ENCODE measurements at regions not wholly inside any gene's neighbourhood (a gene's known extent, or its start where the extent isn't known, plus 50 kb on each side); places are given as distances from the start of the nearest gene placed in this dataset.

DNA sequence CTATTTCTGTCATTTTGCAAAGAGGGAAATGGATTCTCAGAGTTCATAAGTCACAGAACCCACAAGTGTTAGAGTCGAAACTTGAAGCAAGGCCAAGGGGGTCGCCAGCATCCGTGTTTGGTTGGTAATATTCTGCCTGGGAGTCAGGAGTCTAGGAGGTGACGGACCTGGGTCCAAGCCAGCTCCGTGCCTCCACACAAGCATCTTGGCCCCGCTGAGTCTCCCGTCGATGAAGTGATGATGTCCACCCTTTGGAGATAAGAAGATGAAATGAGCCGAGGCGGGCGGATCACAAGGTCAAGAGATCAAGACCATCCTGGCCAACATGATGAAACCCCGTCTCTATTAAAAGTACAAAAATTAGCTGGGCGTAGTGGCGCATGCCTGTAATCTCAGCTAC lies 53.2 kb upstream of the TNRC6C start:
- Histone ChIP-seq H2AK5ac (ENCODE audit: low read depth, low read length) (no peak overlapping the region), H3K18ac (ENCODE audit: low read length) (no peak overlapping the region), H3K4me3 (ENCODE audit: low read length in 2 of 2) (no peak overlapping the region), H2BK15ac (ENCODE audit: low read length) (no peak overlapping the region), H3K4ac (ENCODE audit: low read length) (no peak overlapping the region), H2BK12ac (ENCODE audit: low read length) (no peak overlapping the region), H3K27ac (replicated peaks; ENCODE audit: low read length) (no peak overlapping the region), H3K23ac (ENCODE audit: low read depth, low read length, poor library complexity) (no peak overlapping the region), H3K4me2 (ENCODE audit: insufficient read depth, low read length, poor library complexity, severe bottlenecking) (no peak overlapping the region), H3K36me3 (replicated peaks in 1 of 2; ENCODE audit: control insufficient read depth in 2 of 2, insufficient read depth in 2 of 2, low read length in 2 of 2) (no peaks in the 10 kb centered on the region), H3K4me1 (ENCODE audit: control insufficient read depth in 2 of 2, insufficient read depth in 1 of 2, low read depth in 1 of 2, low read length in 2 of 2) (peaks cover 0 to 1% of the 10 kb centered on the region in 2 donors), H3K79me1 (ENCODE audit: low read depth, low read length) (peaks cover 2% of the 10 kb centered on the region), H3K14ac (ENCODE audit: low read length) (no peak overlapping the region), H4K91ac (ENCODE audit: low read depth, low read length, poor library complexity) (no peak overlapping the region), H4K8ac (ENCODE audit: low read depth, low read length) (no peak overlapping the region), H3K27me3 (ENCODE audit: control insufficient read depth in 3 of 3, insufficient read depth in 3 of 3, low read depth in 1 of 3, low read length in 3 of 3) (peaks cover 0 to 10% (median 0%) of the 10 kb centered on the region in 3 experiments), H3K9me3 (replicated peaks in 1 of 2; ENCODE audit: control insufficient read depth in 2 of 2, insufficient read depth in 1 of 2, low read depth in 1 of 2, low read length in 2 of 2) (no peaks in the 10 kb centered on the region), H2BK120ac (ENCODE audit: low read depth, low read length) (no peak overlapping the region), H2AFZ (ENCODE audit: low read length) (no peak overlapping the region), H2BK5ac (ENCODE audit: low read length) (no peak overlapping the region), H3K9ac (ENCODE audit: low read depth, low read length, poor library complexity) (no peak overlapping the region)
- WGBS, 2 donors (ENCODE audit: extremely low coverage in 2 of 2, insufficient read length in 2 of 2, insufficient replicate concordance in 1 of 2): no CpG with 5 or more reads among the region's 14 CpGs
- DNase-seq (ENCODE audit: low spot score): no peak

DNA sequence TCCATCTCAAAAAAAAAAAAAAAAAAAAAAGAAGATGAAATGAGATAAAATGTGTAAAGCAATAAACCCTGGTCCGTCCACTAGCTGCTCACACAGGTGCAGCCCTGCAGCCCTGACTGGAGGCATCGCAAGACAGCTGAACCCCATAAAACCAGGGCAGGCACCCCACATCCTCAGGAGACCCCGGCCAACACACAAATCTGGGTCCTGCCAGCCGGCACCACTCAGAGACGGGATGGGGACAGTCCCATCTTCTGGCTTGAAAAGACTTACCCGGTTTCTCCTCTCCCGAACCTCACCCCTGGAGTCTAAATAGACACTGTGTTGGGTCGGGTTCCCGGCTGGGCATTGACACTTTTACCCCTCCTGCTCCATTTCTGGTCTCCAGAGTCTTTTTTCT lies 52.7 kb upstream of the TNRC6C start:
- no peak overlapping the region for H3K4me2 ChIP-seq (ENCODE audit: insufficient read depth, low read length, poor library complexity, severe bottlenecking)
- DNase-seq (ENCODE audit: low spot score): no peak
- no peak overlapping the region for H3K23ac ChIP-seq (ENCODE audit: low read depth, low read length, poor library complexity)
- H2AFZ ChIP-seq (ENCODE audit: low read length): no peak overlapping the region
- WGBS, 2 donors (ENCODE audit: extremely low coverage in 2 of 2, insufficient read length in 2 of 2, insufficient replicate concordance in 1 of 2): no CpG with 5 or more reads among the region's 9 CpGs
- no peak overlapping the region for H2BK120ac ChIP-seq (ENCODE audit: low read depth, low read length)
- H3K9me3 ChIP-seq (replicated peaks in 1 of 2; ENCODE audit: control insufficient read depth in 2 of 2, insufficient read depth in 1 of 2, low read depth in 1 of 2, low read length in 2 of 2): no peaks in the 10 kb centered on the region
- no peak overlapping the region for H3K14ac ChIP-seq (ENCODE audit: low read length)
- H3K27me3 ChIP-seq (ENCODE audit: control insufficient read depth in 3 of 3, insufficient read depth in 3 of 3, low read depth in 1 of 3, low read length in 3 of 3): peaks cover 0 to 10% (median 0%) of the 10 kb centered on the region in 3 experiments
- no peak overlapping the region for H3K4me3 ChIP-seq (ENCODE audit: low read length in 2 of 2)
- H3K36me3 ChIP-seq (replicated peaks in 1 of 2; ENCODE audit: control insufficient read depth in 2 of 2, insufficient read depth in 2 of 2, low read length in 2 of 2): no peaks in the 10 kb centered on the region
- no peak overlapping the region for H4K91ac ChIP-seq (ENCODE audit: low read depth, low read length, poor library complexity)
- H3K4ac ChIP-seq (ENCODE audit: low read length): no peak overlapping the region
- H3K9ac ChIP-seq (ENCODE audit: low read depth, low read length, poor library complexity): no peak overlapping the region
- peaks cover 2% of the 10 kb centered on the region for H3K79me1 ChIP-seq (ENCODE audit: low read depth, low read length)
- H4K8ac ChIP-seq (ENCODE audit: low read depth, low read length): no peak overlapping the region
- no peak overlapping the region for H2BK12ac ChIP-seq (ENCODE audit: low read length)
- no peak overlapping the region for H3K18ac ChIP-seq (ENCODE audit: low read length)
- H3K4me1 ChIP-seq (ENCODE audit: control insufficient read depth in 2 of 2, insufficient read depth in 1 of 2, low read depth in 1 of 2, low read length in 2 of 2): peaks cover 0 to 1% of the 10 kb centered on the region in 2 donors
- no peak overlapping the region for H3K27ac ChIP-seq (replicated peaks; ENCODE audit: low read length)
- no peak overlapping the region for H2BK5ac ChIP-seq (ENCODE audit: low read length)
- no peak overlapping the region for H2BK15ac ChIP-seq (ENCODE audit: low read length)
- H2AK5ac ChIP-seq (ENCODE audit: low read depth, low read length): no peak overlapping the region

DNA sequence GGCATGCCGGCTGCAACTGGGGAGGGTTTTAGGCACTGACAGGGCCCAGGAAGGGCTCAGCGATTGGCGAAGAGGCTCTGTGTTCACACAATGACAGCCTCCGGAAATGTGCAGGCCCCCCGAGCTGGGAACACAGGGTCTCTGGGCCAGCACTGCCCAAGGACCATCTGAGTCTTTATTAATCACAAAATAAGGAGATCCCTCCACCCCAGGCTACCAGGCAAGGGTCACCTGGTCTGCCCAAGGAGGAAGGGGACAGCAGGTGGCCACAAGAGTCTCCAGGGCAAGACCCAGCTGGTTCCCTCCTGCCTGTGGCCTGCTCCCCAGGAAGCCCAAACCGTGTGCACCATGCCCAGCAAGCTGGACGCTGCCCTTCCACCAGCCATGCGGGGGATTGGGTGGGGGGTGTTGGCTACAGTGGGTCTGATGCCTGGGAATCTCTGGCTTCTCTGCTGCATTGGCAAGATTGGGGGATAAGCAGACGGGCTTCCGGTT lies 52.1 kb upstream of the TNRC6C start:
- WGBS, 2 donors (ENCODE audit: extremely low coverage in 2 of 2, insufficient read length in 2 of 2, insufficient replicate concordance in 1 of 2): no CpG with 5 or more reads among the region's 10 CpGs

DNA sequence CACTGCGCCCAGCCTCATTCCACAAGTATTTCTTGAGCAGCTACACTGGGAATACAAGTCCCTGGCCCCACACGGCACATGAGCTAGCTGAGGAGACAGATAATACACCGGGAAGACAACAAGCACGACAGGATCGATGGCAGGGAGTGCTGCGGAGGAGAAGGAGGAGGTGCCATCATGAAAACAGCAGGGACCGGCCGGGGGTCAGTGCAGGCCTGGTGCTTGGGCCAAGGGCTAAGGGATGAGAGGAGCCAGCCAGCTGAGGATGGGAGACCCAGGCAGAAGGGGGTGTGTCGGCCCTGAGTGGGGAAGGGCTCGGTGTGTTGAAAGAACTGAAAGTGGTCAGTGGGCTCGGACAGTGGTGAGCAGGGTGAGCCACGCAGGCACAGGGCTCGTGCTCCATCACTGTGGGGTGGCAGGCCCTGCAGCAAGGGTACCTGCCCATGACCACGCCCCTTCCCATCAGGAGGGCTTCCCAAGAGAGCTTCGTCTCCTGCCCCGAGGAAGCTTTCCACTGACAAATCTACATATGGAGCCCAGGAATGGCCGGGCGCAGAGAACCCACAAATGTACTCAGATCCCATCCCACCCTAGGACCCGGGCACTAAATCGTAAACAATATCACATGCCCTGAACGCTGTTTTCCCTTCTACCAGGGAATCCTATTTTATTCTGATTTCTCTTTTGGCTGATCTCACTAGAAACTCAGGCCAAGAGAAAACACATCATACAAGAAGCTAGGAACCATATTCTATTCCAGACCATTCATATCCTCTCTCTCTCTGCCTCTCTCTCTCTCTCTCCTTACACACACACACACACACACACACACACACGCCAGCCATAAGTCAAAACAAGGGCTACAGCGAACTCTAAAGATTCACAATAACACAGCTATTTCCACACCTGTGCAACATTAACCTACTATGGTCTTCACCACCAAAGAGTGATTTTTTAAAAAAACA lies 50.7 kb upstream of the TNRC6C start:
- Histone ChIP-seq H2BK12ac (ENCODE audit: low read length) (peak overlapping the region; percentile 30), H2AK5ac (ENCODE audit: low read depth, low read length) (peak overlapping the region; percentile 47), H3K18ac (ENCODE audit: low read length) (peak overlapping the region; percentile 40), H3K14ac (ENCODE audit: low read length) (no peak overlapping the region), H3K4me3 (ENCODE audit: low read length in 2 of 2) (no peak overlapping the region), H3K4me2 (ENCODE audit: insufficient read depth, low read length, poor library complexity, severe bottlenecking) (peak overlapping the region; percentile 14), H2BK5ac (ENCODE audit: low read length) (no peak overlapping the region), H3K27me3 (ENCODE audit: control insufficient read depth in 3 of 3, insufficient read depth in 3 of 3, low read depth in 1 of 3, low read length in 3 of 3) (peaks cover 0 to 7% (median 0%) of the 10 kb centered on the region in 3 experiments), H3K4me1 (ENCODE audit: control insufficient read depth in 2 of 2, insufficient read depth in 1 of 2, low read depth in 1 of 2, low read length in 2 of 2) (no peaks in the 10 kb centered on the region), H3K23ac (ENCODE audit: low read depth, low read length, poor library complexity) (peak overlapping the region; percentile 56), H4K91ac (ENCODE audit: low read depth, low read length, poor library complexity) (no peak overlapping the region), H3K79me1 (ENCODE audit: low read depth, low read length) (peaks cover 2% of the 10 kb centered on the region), H3K36me3 (replicated peaks in 1 of 2; ENCODE audit: control insufficient read depth in 2 of 2, insufficient read depth in 2 of 2, low read length in 2 of 2) (no peaks in the 10 kb centered on the region), H3K27ac (replicated peaks; ENCODE audit: low read length) (no peak overlapping the region), H3K9ac (ENCODE audit: low read depth, low read length, poor library complexity) (no peak overlapping the region), H2BK15ac (ENCODE audit: low read length) (peak overlapping the region; percentile 35), H3K4ac (ENCODE audit: low read length) (peak overlapping the region; percentile 78), H2AFZ (ENCODE audit: low read length) (no peak overlapping the region), H3K9me3 (replicated peaks in 1 of 2; ENCODE audit: control insufficient read depth in 2 of 2, insufficient read depth in 1 of 2, low read depth in 1 of 2, low read length in 2 of 2) (no peaks in the 10 kb centered on the region), H2BK120ac (ENCODE audit: low read depth, low read length) (peak overlapping the region; percentile 36), H4K8ac (ENCODE audit: low read depth, low read length) (peak overlapping the region; percentile 88)
- no CpG with 5 or more reads among the region's 23 CpGs for WGBS, 2 donors (ENCODE audit: extremely low coverage in 2 of 2, insufficient read length in 2 of 2, insufficient replicate concordance in 1 of 2)
- DNase-seq (ENCODE audit: low spot score): no peak

More for the DNA sequence above, 52.1 kb upstream of the TNRC6C start:
- H4K8ac ChIP-seq (ENCODE audit: low read depth, low read length): no peak overlapping the region
- H3K4ac ChIP-seq (ENCODE audit: low read length): no peak overlapping the region
- peak overlapping the region; percentile 21 for H2BK120ac ChIP-seq (ENCODE audit: low read depth, low read length)
- no peak overlapping the region for H3K14ac ChIP-seq (ENCODE audit: low read length)
- no peak overlapping the region for H3K23ac ChIP-seq (ENCODE audit: low read depth, low read length, poor library complexity)
- no peak overlapping the region for H3K4me2 ChIP-seq (ENCODE audit: insufficient read depth, low read length, poor library complexity, severe bottlenecking)
- H2AK5ac ChIP-seq (ENCODE audit: low read depth, low read length): no peak overlapping the region
- H2AFZ ChIP-seq (ENCODE audit: low read length): no peak overlapping the region
- H3K79me1 ChIP-seq (ENCODE audit: low read depth, low read length): peaks cover 2% of the 10 kb centered on the region
- no peak overlapping the region for H2BK12ac ChIP-seq (ENCODE audit: low read length)
- H3K27ac ChIP-seq (replicated peaks; ENCODE audit: low read length): no peak overlapping the region
- H3K4me1 ChIP-seq (ENCODE audit: control insufficient read depth in 2 of 2, insufficient read depth in 1 of 2, low read depth in 1 of 2, low read length in 2 of 2): peaks cover 0 to under 1% of the 10 kb centered on the region in 2 donors
- H3K9me3 ChIP-seq (replicated peaks in 1 of 2; ENCODE audit: control insufficient read depth in 2 of 2, insufficient read depth in 1 of 2, low read depth in 1 of 2, low read length in 2 of 2): no peaks in the 10 kb centered on the region
- no peak overlapping the region for H2BK15ac ChIP-seq (ENCODE audit: low read length)
- H2BK5ac ChIP-seq (ENCODE audit: low read length): no peak overlapping the region
- DNase-seq (ENCODE audit: low spot score): no peak
- peak overlapping the region; percentile 62 for H3K18ac ChIP-seq (ENCODE audit: low read length)
- H3K36me3 ChIP-seq (replicated peaks in 1 of 2; ENCODE audit: control insufficient read depth in 2 of 2, insufficient read depth in 2 of 2, low read length in 2 of 2): no peaks in the 10 kb centered on the region
- H4K91ac ChIP-seq (ENCODE audit: low read depth, low read length, poor library complexity): no peak overlapping the region
- peaks cover 0 to 10% (median 0%) of the 10 kb centered on the region in 3 experiments for H3K27me3 ChIP-seq (ENCODE audit: control insufficient read depth in 3 of 3, insufficient read depth in 3 of 3, low read depth in 1 of 3, low read length in 3 of 3)
- H3K4me3 ChIP-seq (ENCODE audit: low read length in 2 of 2): peak overlapping the region in 1 of 2 donors; percentile 8
- H3K9ac ChIP-seq (ENCODE audit: low read depth, low read length, poor library complexity): no peak overlapping the region
